ENCODE measurements at regions not wholly inside any gene's neighbourhood (a gene's known extent, or its start where the extent isn't known, plus 50 kb on each side); places are given as distances from the start of the nearest gene placed in this dataset.

DNA sequence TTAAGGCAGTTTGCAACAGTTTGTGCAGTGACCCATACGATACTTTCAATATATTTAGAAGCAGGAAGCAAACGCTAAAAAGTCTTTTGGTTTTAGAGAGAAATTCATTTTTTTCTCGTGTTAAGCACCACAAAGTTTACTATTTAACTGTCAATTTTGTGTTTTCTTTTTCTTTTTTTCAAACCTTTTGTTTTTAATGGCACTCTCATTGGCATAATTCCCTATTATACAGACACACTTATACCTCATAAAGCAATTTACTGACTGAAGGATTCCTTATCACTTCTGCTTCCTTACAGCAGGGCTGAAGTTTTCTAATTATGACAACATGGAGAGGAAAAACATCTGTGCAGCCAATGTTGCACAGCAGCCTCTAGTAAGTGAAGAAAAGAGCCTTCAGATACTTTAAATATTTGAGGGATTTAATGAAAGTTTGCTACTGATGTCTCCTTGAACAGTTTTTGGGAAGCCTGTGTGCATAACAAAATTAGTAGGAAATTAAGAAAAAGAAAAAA, 2191.2 kb downstream of the LRRC4C start:
- no peak overlapping the region for H2AFZ ChIP-seq (ENCODE audit: low read length)
- H3K9ac ChIP-seq (ENCODE audit: low read length) = no peak overlapping the region
- H3K9me3 ChIP-seq (ENCODE audit: low read length) = peaks cover 7% of the 10 kb centered on the region
- H3K27me3 ChIP-seq (ENCODE audit: low read length) = no peaks in the 10 kb centered on the region
- H3K79me2 ChIP-seq (ENCODE audit: low read length) = no peaks in the 10 kb centered on the region
- no peaks in the 10 kb centered on the region for H3K4me1 ChIP-seq (ENCODE audit: low read length)
- H3K4me2 ChIP-seq (ENCODE audit: low read depth, low read length, poor library complexity, severe bottlenecking) = no peak overlapping the region
- no peaks in the 10 kb centered on the region for H3K9me2 ChIP-seq (replicated peaks; ENCODE audit: insufficient read depth, low read length)
- DNase-seq = no peak
- H3K4me3 ChIP-seq (ENCODE audit: low read length) = no peak overlapping the region
- no peaks in the 10 kb centered on the region for H3K36me3 ChIP-seq (ENCODE audit: insufficient read depth, low read length)
- H4K20me1 ChIP-seq (ENCODE audit: insufficient read depth, low read depth, low read length) = no peaks in the 10 kb centered on the region
- H3K27ac ChIP-seq (ENCODE audit: low read length) = no peak overlapping the region

DNA sequence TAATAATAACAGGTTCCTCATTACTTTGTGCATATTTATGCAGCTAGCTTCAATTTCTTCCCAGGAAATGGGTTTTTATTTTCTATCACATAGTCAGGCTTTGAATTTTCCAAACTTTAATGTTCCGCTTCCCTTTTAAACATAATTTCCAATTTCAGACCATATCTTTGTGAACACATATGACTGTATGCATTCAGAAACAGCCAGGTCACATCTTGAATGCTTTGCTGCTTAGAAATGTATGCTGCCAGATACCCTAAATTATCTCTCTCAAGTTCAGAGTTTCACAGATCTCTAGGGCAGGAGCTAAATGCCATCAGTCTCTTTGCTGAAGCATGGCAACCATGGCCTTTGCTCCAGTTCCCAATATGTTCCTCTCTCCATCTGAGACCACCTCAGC, 2203.8 kb downstream of the LRRC4C start:
- DNase-seq = no peak
- Histone ChIP-seq H3K4me2 (ENCODE audit: low read depth, low read length, poor library complexity, severe bottlenecking) (no peak overlapping the region), H3K36me3 (ENCODE audit: insufficient read depth, low read length) (no peaks in the 10 kb centered on the region), H3K4me1 (ENCODE audit: low read length) (no peaks in the 10 kb centered on the region), H3K79me2 (ENCODE audit: low read length) (no peaks in the 10 kb centered on the region), H3K9me3 (ENCODE audit: low read length) (peaks cover 24% of the 10 kb centered on the region), H3K27ac (ENCODE audit: low read length) (no peak overlapping the region), H3K9me2 (replicated peaks; ENCODE audit: insufficient read depth, low read length) (no peaks in the 10 kb centered on the region), H3K4me3 (ENCODE audit: low read length) (no peak overlapping the region), H2AFZ (ENCODE audit: low read length) (no peak overlapping the region), H4K20me1 (ENCODE audit: insufficient read depth, low read depth, low read length) (no peaks in the 10 kb centered on the region), H3K27me3 (ENCODE audit: low read length) (no peaks in the 10 kb centered on the region), H3K9ac (ENCODE audit: low read length) (no peak overlapping the region)

DNA sequence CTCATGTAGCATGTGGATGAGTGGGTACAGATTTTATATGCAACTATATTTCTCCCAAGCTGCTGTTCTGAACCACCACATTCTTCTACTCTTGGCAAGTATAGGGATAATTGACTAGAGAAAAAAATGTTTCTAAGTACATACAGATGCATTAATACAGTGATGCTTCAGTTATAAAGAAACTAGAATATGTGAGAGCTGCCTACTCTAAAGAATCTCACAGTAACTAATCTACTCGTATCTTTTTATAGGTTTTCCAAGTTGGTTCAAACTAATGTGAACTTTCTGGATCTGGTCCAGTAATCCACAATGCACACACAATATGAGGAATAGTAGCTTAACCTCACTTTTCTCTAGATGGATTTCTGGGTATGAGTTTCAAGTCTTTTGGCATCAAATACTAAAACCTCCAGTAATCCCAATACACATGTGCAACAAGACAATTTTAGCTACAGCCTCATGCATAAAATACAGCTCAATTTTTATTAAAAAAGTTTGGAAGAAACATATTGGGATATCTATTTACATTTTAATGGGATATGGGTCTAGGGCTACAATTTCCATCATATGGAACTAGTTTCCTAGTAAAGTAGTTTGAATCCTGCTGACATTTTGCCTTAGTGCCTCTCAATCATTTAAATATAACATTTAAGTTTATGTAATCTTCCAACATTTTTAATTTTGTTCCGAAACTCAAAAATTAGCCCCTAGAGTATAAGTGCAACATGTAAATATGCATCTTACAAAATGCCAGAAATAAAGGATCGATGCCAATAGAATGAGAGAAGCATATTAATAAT, 2209.7 kb downstream of the LRRC4C start:
- Histone ChIP-seq H3K9me3 (ENCODE audit: low read length) (peaks cover 44% of the 10 kb centered on the region), H2AFZ (ENCODE audit: low read length) (no peak overlapping the region), H3K79me2 (ENCODE audit: low read length) (no peaks in the 10 kb centered on the region), H3K36me3 (ENCODE audit: insufficient read depth, low read length) (no peaks in the 10 kb centered on the region), H3K4me1 (ENCODE audit: low read length) (no peaks in the 10 kb centered on the region), H3K9me2 (replicated peaks; ENCODE audit: insufficient read depth, low read length) (no peaks in the 10 kb centered on the region), H3K27ac (ENCODE audit: low read length) (no peak overlapping the region), H4K20me1 (ENCODE audit: insufficient read depth, low read depth, low read length) (no peaks in the 10 kb centered on the region), H3K27me3 (ENCODE audit: low read length) (no peaks in the 10 kb centered on the region), H3K4me2 (ENCODE audit: low read depth, low read length, poor library complexity, severe bottlenecking) (no peak overlapping the region), H3K4me3 (ENCODE audit: low read length) (no peak overlapping the region), H3K9ac (ENCODE audit: low read length) (no peak overlapping the region)
- no peak for DNase-seq

DNA sequence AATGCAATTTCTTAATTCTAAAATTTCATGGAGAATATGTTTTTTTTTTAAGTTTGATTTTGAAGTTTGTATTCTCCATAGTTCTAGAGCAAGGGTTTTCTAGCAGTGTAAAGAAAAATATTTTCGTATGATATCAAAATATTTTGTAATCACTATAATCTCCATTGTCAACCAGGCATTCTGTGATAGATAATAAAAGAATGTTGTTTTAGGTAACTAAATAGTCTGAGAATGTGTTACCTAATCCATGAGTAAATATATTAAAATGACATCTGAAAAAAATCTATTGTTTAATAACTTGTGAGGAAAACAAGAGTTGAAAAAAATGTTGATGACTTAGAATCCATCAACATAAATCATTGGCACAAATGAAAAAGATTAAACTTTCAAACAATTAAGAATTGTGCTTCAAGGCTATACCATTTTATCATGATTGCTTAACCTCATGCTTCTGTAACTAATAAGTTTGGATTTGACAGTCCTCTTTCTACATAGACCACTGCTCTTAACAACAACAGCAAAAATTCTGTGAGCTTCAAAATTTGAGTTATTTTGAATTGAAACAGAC, 2211.8 kb downstream of the LRRC4C start:
- H3K4me1 ChIP-seq (ENCODE audit: low read length) = no peaks in the 10 kb centered on the region
- H3K36me3 ChIP-seq (ENCODE audit: insufficient read depth, low read length) = no peaks in the 10 kb centered on the region
- H4K20me1 ChIP-seq (ENCODE audit: insufficient read depth, low read depth, low read length) = no peaks in the 10 kb centered on the region
- H3K27me3 ChIP-seq (ENCODE audit: low read length) = no peaks in the 10 kb centered on the region
- H3K79me2 ChIP-seq (ENCODE audit: low read length) = no peaks in the 10 kb centered on the region
- H3K27ac ChIP-seq (ENCODE audit: low read length) = no peak overlapping the region
- H3K9me3 ChIP-seq (ENCODE audit: low read length) = peaks cover 38% of the 10 kb centered on the region
- H2AFZ ChIP-seq (ENCODE audit: low read length) = no peak overlapping the region
- H3K9ac ChIP-seq (ENCODE audit: low read length) = no peak overlapping the region
- no peak overlapping the region for H3K4me2 ChIP-seq (ENCODE audit: low read depth, low read length, poor library complexity, severe bottlenecking)
- DNase-seq = no peak
- no peaks in the 10 kb centered on the region for H3K9me2 ChIP-seq (replicated peaks; ENCODE audit: insufficient read depth, low read length)
- H3K4me3 ChIP-seq (ENCODE audit: low read length) = no peak overlapping the region

DNA sequence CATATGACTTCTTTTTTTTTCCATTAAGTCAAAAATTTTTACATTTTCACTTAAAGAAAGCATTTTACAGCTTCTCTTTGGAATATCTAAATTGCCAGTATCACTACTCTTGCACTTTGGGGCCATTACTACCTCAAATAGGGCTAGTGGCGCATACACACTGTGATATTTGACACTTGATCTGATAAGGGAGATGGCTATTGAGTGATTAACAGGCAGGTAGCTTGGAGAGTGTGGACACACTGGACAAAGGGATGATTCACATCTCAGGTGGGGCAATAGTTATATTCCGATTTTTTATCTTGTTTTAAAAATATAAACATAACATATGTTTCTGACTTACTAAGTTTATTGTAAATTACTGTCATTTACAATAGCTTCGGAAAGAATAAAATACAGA, 2219.9 kb downstream of the LRRC4C start:
- no peak overlapping the region for H3K27ac ChIP-seq (ENCODE audit: low read length)
- H3K4me2 ChIP-seq (ENCODE audit: low read depth, low read length, poor library complexity, severe bottlenecking) = no peak overlapping the region
- H3K9me2 ChIP-seq (replicated peaks; ENCODE audit: insufficient read depth, low read length) = no peaks in the 10 kb centered on the region
- DNase-seq = no peak
- H3K27me3 ChIP-seq (ENCODE audit: low read length) = no peaks in the 10 kb centered on the region
- no peaks in the 10 kb centered on the region for H3K36me3 ChIP-seq (ENCODE audit: insufficient read depth, low read length)
- no peak overlapping the region for H3K4me3 ChIP-seq (ENCODE audit: low read length)
- H3K9ac ChIP-seq (ENCODE audit: low read length) = no peak overlapping the region
- peaks cover 14% of the 10 kb centered on the region for H3K9me3 ChIP-seq (ENCODE audit: low read length)
- no peaks in the 10 kb centered on the region for H3K4me1 ChIP-seq (ENCODE audit: low read length)
- H2AFZ ChIP-seq (ENCODE audit: low read length) = no peak overlapping the region
- H3K79me2 ChIP-seq (ENCODE audit: low read length) = no peaks in the 10 kb centered on the region
- no peaks in the 10 kb centered on the region for H4K20me1 ChIP-seq (ENCODE audit: insufficient read depth, low read depth, low read length)

DNA sequence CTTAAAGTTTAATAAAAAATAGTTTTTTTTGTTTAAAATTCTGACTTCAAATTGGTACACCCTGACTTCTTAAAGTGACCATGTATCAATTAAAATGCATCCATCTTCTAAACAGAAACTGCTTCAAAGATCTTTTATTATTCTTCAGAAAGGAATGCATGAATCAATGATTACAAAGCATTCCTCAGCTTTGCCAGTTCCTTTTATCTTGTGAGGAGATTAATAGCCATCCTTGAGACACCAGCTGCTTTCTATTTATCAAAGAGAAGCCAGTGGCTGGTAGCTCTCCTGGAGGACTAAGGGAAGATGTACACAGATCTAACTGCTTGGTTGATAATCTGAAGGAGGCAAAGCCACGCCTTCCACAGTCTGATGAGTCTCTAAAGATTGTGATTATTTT, 2222.5 kb downstream of the LRRC4C start:
- Histone ChIP-seq H3K4me3 (ENCODE audit: low read length) (no peak overlapping the region), H3K9ac (ENCODE audit: low read length) (no peak overlapping the region), H3K4me1 (ENCODE audit: low read length) (no peaks in the 10 kb centered on the region), H3K9me2 (replicated peaks; ENCODE audit: insufficient read depth, low read length) (no peaks in the 10 kb centered on the region), H4K20me1 (ENCODE audit: insufficient read depth, low read depth, low read length) (no peaks in the 10 kb centered on the region), H3K79me2 (ENCODE audit: low read length) (no peaks in the 10 kb centered on the region), H2AFZ (ENCODE audit: low read length) (no peak overlapping the region), H3K4me2 (ENCODE audit: low read depth, low read length, poor library complexity, severe bottlenecking) (no peak overlapping the region), H3K27me3 (ENCODE audit: low read length) (no peaks in the 10 kb centered on the region), H3K27ac (ENCODE audit: low read length) (no peak overlapping the region), H3K9me3 (ENCODE audit: low read length) (peaks cover 5% of the 10 kb centered on the region; the same call in 1 of the 2 replicates), H3K36me3 (ENCODE audit: insufficient read depth, low read length) (no peaks in the 10 kb centered on the region)
- DNase-seq = no peak

DNA sequence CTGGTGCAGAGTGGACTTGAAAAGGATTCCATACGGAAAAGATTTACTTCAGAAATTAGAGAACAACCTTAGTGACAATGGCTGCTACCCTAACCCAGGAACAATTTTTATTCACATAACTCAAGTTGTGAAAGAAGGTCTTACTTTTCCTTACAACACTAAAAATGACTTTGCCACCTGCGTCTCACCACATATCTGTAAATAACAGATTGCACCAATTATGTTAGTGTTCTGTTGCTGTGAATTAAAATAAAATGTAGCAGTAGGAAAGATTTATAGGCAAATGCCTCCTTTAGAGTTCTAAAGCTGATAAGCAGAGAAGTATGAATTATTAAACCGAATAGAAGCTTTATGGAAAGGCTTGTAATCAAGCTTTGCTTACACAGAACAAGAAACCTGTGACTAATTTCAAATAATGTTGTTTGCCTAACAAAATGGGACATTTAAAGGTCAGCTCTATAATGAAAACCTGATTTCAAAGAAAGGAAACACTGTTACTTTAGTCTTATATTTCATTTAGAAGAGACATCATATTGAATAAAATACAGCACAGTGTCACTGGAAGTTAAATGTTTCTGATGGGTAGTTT, 2237.8 kb downstream of the LRRC4C start:
- Histone ChIP-seq H3K9me2 (replicated peaks; ENCODE audit: insufficient read depth, low read length) (no peaks in the 10 kb centered on the region), H2AFZ (ENCODE audit: low read length) (no peak overlapping the region), H3K27me3 (ENCODE audit: low read length) (no peaks in the 10 kb centered on the region), H3K9me3 (ENCODE audit: low read length) (peaks cover 19% of the 10 kb centered on the region), H3K4me1 (ENCODE audit: low read length) (no peaks in the 10 kb centered on the region), H3K27ac (ENCODE audit: low read length) (no peak overlapping the region), H3K4me2 (ENCODE audit: low read depth, low read length, poor library complexity, severe bottlenecking) (no peak overlapping the region), H4K20me1 (ENCODE audit: insufficient read depth, low read depth, low read length) (no peaks in the 10 kb centered on the region), H3K9ac (ENCODE audit: low read length) (no peak overlapping the region), H3K79me2 (ENCODE audit: low read length) (no peaks in the 10 kb centered on the region), H3K4me3 (ENCODE audit: low read length) (no peak overlapping the region), H3K36me3 (ENCODE audit: insufficient read depth, low read length) (no peaks in the 10 kb centered on the region)
- no peak for DNase-seq

DNA sequence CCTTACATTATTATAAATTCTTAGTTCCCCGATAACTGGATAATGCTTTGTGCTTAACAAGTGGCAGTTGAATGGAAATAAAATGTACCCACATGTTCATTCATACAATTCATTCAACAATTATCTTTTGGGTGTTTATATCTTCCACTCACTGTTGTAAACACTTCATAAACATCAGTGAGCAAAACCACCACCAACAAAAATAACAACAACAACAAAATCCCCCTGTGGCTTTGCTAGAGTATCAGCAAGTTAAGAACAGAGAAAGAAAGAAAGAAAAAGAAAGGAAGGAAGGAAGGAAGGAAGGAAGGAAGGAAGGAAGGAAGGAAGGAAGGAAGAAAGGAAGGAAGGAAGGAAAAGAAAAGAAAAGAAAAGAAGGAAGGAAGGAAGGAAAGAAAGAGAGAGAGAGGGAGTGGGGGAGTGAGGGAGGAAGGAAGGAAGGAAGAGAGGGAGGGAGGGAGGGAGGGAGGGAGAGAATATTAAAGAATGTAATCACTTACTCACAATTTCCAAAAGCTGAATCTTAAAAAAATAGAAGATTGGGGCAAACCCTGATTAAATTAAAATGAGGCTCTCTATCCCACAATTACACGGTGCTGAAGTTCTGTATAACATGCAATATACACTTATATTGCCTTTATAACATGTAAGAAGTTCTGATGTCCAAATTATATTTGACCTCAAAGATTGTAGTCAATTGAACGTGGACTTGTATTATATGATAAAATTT, 2238.8 kb downstream of the LRRC4C start:
- no peak overlapping the region for H3K27ac ChIP-seq (ENCODE audit: low read length)
- no peaks in the 10 kb centered on the region for H3K36me3 ChIP-seq (ENCODE audit: insufficient read depth, low read length)
- no peaks in the 10 kb centered on the region for H3K4me1 ChIP-seq (ENCODE audit: low read length)
- DNase-seq = no peak
- H2AFZ ChIP-seq (ENCODE audit: low read length) = no peak overlapping the region
- no peaks in the 10 kb centered on the region for H4K20me1 ChIP-seq (ENCODE audit: insufficient read depth, low read depth, low read length)
- H3K4me3 ChIP-seq (ENCODE audit: low read length) = no peak overlapping the region
- H3K9me2 ChIP-seq (replicated peaks; ENCODE audit: insufficient read depth, low read length) = no peaks in the 10 kb centered on the region
- peaks cover 15% of the 10 kb centered on the region for H3K9me3 ChIP-seq (ENCODE audit: low read length)
- no peaks in the 10 kb centered on the region for H3K79me2 ChIP-seq (ENCODE audit: low read length)
- no peaks in the 10 kb centered on the region for H3K27me3 ChIP-seq (ENCODE audit: low read length)
- H3K4me2 ChIP-seq (ENCODE audit: low read depth, low read length, poor library complexity, severe bottlenecking) = no peak overlapping the region
- H3K9ac ChIP-seq (ENCODE audit: low read length) = no peak overlapping the region
